Ishikawa (cell line): ENCODE measurements at regions not wholly inside any gene's neighbourhood (a gene's known extent, or its start where the extent isn't known, plus 50 kb on each side); places are given as distances from the start of the nearest gene placed in this dataset.

Experiments
- CEBPB ChIP-seq: IDR thresholded peaks from 2 replicates; pipeline ENCODE4 v1.6.1; 2012
- CREB1 ChIP-seq: IDR thresholded peaks from 2 replicates; pipeline ENCODE4 v1.6.1; 2012; ENCODE audit warnings: low read depth
- EGR1 ChIP-seq: IDR thresholded peaks from 2 replicates; pipeline ENCODE4 v1.6.1; 2012
- EP300 ChIP-seq: IDR thresholded peaks from 2 replicates; pipeline ENCODE4 v1.6.1; 2012; ENCODE audit warnings: borderline replicate concordance
- MAX ChIP-seq: IDR thresholded peaks from 2 replicates; pipeline ENCODE4 v1.6.1; 2012
- NFIC ChIP-seq: IDR thresholded peaks from 2 replicates; pipeline ENCODE4 v1.6.1; 2012
- RAD21 ChIP-seq: IDR thresholded peaks from 2 replicates; pipeline ENCODE4 v1.6.1; 2012; ENCODE audit warnings: low read depth
- REST ChIP-seq: IDR thresholded peaks from 2 replicates; pipeline ENCODE4 v1.6.1; 2012; ENCODE audit warnings: low read depth, mild to moderate bottlenecking
- TAF1 ChIP-seq: IDR thresholded peaks from 2 replicates; pipeline ENCODE4 v1.6.1; 2012; ENCODE audit warnings: low read depth, mild to moderate bottlenecking
- TCF12 ChIP-seq: IDR thresholded peaks from 2 replicates; pipeline ENCODE4 v1.6.1; 2012; ENCODE audit warnings: low read depth
- TEAD4 ChIP-seq: IDR thresholded peaks from 2 replicates; pipeline ENCODE4 v1.6.1; 2012
- YY1 ChIP-seq: IDR thresholded peaks from 2 replicates; pipeline ENCODE4 v1.6.1; 2012; ENCODE audit warnings: low read depth
- ZBTB7A ChIP-seq: IDR thresholded peaks from 2 replicates; pipeline ENCODE4 v1.6.1; 2012; ENCODE audit warnings: low read depth

DNA sequence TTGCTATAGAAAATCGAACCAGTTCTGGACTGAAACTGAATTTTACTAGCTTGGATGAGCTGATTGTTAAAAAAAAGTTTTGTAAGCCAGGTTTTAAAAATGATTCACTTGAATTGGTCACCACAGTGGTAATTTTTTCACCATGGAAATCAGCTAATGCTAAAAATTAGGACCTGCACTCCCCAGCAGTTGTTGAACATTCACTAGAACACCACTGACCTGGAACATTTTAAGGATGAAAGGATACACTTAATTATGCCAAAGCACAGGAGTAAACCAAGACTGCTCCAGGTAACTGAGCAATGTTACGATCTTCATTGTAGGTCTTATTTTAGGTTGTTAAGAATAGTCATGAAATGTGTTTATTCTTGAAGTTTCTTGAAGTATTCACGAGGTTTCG is 1342.6 kb upstream of the SPRY2 start:
- no peak for TF ChIP-seq CEBPB
- TF ChIP-seq TCF12 = no peak
- TF ChIP-seq EGR1 = no peak
- no peak for TF ChIP-seq REST
- no peak for TF ChIP-seq MAX
- no peak for TF ChIP-seq CREB1
- no peak for TF ChIP-seq EP300
- TF ChIP-seq RAD21 = no peak
- TF ChIP-seq YY1 = no peak
- no peak for TF ChIP-seq TAF1
- no peak for TF ChIP-seq TEAD4
- no peak for TF ChIP-seq ZBTB7A
- no peak for TF ChIP-seq NFIC
